Mammary epithelial cell (primary cell): ENCODE measurements at regions not wholly inside any gene's neighbourhood (a gene's known extent, or its start where the extent isn't known, plus 50 kb on each side); places are given as distances from the start of the nearest gene placed in this dataset.

Source experiments
- CTCF ChIP-seq, 2 donors: IDR thresholded peaks in 1 of 2; conservative IDR thresholded peaks in 1 of 2; 2 replicates each; pipeline ENCODE4 v1.5.1; 2011 to 2012; ENCODE audit warnings: inconsistent platforms in 2 of 2, low read length in 2 of 2, mild to moderate bottlenecking in 2 of 2, control low read depth in 1 of 2, low read depth in 1 of 2; ENCODE audit not compliant: insufficient read depth in 1 of 2; ENCODE audit errors: extremely low read depth in 1 of 2
- EZH2 ChIP-seq: IDR thresholded peaks from 2 replicates; pipeline ENCODE4 v1.6.1; 2012; ENCODE audit warnings: low read length, inconsistent platforms, borderline replicate concordance

GRCh38 chr3:116871905-116872304 is 162.3 kb downstream of the TUSC7 start:
- TF ChIP-seq CTCF (conservative IDR thresholded peaks at IDR 0.05 in 1 of 2, IDR thresholded peaks at IDR 0.05 in 1 of 2; ENCODE audit: extremely low read depth in 1 of 2, insufficient read depth in 1 of 2, low read depth in 1 of 2, low read length in 2 of 2): no peak
- TF ChIP-seq EZH2: no peak
